ENCODE measurements at regions not wholly inside any gene's neighbourhood (a gene's known extent, or its start where the extent isn't known, plus 50 kb on each side); places are given as distances from the start of the nearest gene placed in this dataset.

DNA sequence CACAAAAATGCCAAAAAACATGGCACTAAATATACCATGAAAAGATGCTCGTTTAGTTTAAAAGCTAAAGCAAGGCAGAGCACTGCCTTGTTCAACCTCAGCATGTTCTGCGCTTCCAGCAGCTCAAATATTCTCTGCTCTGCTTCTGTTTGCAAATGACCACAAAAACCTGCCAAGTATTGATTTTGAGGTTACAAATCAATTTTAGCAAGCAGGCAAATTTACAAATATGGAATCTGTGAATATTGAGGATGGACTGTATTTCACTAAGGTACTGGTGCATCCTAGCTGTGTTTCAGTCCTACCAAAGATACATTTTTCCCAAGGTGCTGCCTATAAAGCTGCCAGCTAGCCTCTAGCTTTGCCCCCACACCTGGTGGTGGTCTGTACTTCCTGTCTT lies 449.9 kb downstream of the PREX1 start (continued):
- TF ChIP-seq ZNF766 (CRISPR knock-in tag; IDR thresholded peaks at IDR 0.05; ENCODE audit: borderline replicate concordance) (no peak), TRIM24 (CRISPR knock-in tag; IDR thresholded peaks at IDR 0.05) (no peak), NR2C2 (CRISPR knock-in tag; IDR thresholded peaks at IDR 0.05; ENCODE audit: borderline replicate concordance) (no peak), SRSF9 (IDR thresholded peaks at IDR 0.05; ENCODE audit: borderline replicate concordance, insufficient read depth, low read depth, low read length, poor library complexity, severe bottlenecking) (no peak), ZNF326 (CRISPR knock-in tag; IDR thresholded peaks at IDR 0.05; ENCODE audit: borderline replicate concordance) (no peak), TCF12 (IDR thresholded peaks at IDR 0.05) (no peak), TCF12 (CRISPR knock-in tag; IDR thresholded peaks at IDR 0.05) (0 out of 2 replicates have a peak, but pooled peaks have one; percentile 55), STAG1 (CRISPR knock-in tag; IDR thresholded peaks at IDR 0.05) (no peak), KLF9 (CRISPR knock-in tag; IDR thresholded peaks at IDR 0.05; ENCODE audit: low read depth) (no peak), ZSCAN9 (CRISPR knock-in tag; IDR thresholded peaks at IDR 0.05; ENCODE audit: borderline replicate concordance) (no peak), MAFF (IDR thresholded peaks at IDR 0.05; ENCODE audit: low read depth, low read length) (peak; percentile 89), PHF8 (CRISPR knock-in tag; IDR thresholded peaks at IDR 0.05) (no peak), ZNF446 (CRISPR knock-in tag; IDR thresholded peaks at IDR 0.05) (no peak), AGO2 (optimal IDR thresholded peaks at IDR 0.05; ENCODE audit: low read depth, low read length) (no peak), SMYD3 (CRISPR knock-in tag; IDR thresholded peaks at IDR 0.05) (no peak), ZSCAN20 (CRISPR knock-in tag; IDR thresholded peaks at IDR 0.05; ENCODE audit: borderline replicate concordance) (no peak), NCOR1 (IDR thresholded peaks at IDR 0.05; ENCODE audit: borderline replicate concordance, low read length) (no peak), HNRNPLL (IDR thresholded peaks at IDR 0.05; ENCODE audit: low read depth, low read length, poor library complexity, severe bottlenecking) (no peak), TCF7 (IDR thresholded peaks at IDR 0.05; ENCODE audit: low read depth) (no peak), IKZF4 (CRISPR knock-in tag; IDR thresholded peaks at IDR 0.05; ENCODE audit: borderline replicate concordance, low read depth, not compliant biosample characterization) (no peak), POLR2AphosphoS2 (IDR thresholded peaks at IDR 0.05; ENCODE audit: low read depth, low read length) (no peak), MED8 (CRISPR knock-in tag; IDR thresholded peaks at IDR 0.05; ENCODE audit: insufficient replicate concordance) (no peak), GATAD1 (CRISPR knock-in tag; IDR thresholded peaks at IDR 0.05) (no peak), ZNF124 (CRISPR knock-in tag; IDR thresholded peaks at IDR 0.05) (no peak), SP5 (CRISPR knock-in tag; IDR thresholded peaks at IDR 0.05; ENCODE audit: borderline replicate concordance, low read depth) (no peak), NFE2L1 (CRISPR knock-in tag; IDR thresholded peaks at IDR 0.05; ENCODE audit: borderline replicate concordance) (no peak)
- TF ChIP-seq, protein P1, sequence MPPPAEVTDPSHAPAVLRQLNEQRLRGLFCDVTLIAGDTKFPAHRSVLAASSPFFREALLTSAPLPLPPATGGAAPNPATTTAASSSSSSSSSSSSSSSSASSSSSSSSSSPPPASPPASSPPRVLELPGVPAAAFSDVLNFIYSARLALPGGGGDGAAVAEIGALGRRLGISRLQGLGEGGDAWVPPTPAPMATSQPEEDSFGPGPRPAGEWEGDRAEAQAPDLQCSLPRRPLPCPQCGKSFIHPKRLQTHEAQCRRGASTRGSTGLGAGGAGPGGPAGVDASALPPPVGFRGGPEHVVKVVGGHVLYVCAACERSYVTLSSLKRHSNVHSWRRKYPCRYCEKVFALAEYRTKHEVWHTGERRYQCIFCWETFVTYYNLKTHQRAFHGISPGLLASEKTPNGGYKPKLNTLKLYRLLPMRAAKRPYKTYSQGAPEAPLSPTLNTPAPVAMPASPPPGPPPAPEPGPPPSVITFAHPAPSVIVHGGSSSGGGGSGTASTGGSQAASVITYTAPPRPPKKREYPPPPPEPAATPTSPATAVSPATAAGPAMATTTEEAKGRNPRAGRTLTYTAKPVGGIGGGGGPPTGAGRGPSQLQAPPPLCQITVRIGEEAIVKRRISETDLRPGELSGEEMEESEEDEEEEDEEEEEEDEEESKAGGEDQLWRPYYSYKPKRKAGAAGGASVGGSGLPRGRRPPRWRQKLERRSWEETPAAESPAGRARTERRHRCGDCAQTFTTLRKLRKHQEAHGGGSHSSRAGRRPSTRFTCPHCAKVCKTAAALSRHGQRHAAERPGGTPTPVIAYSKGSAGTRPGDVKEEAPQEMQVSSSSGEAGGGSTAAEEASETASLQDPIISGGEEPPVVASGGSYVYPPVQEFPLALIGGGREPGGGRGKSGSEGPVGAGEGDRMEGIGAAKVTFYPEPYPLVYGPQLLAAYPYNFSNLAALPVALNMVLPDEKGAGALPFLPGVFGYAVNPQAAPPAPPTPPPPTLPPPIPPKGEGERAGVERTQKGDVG (CRISPR knock-in tag; IDR thresholded peaks at IDR 0.05; ENCODE audit: borderline replicate concordance): no peak
- TF ChIP-seq, protein P2, sequence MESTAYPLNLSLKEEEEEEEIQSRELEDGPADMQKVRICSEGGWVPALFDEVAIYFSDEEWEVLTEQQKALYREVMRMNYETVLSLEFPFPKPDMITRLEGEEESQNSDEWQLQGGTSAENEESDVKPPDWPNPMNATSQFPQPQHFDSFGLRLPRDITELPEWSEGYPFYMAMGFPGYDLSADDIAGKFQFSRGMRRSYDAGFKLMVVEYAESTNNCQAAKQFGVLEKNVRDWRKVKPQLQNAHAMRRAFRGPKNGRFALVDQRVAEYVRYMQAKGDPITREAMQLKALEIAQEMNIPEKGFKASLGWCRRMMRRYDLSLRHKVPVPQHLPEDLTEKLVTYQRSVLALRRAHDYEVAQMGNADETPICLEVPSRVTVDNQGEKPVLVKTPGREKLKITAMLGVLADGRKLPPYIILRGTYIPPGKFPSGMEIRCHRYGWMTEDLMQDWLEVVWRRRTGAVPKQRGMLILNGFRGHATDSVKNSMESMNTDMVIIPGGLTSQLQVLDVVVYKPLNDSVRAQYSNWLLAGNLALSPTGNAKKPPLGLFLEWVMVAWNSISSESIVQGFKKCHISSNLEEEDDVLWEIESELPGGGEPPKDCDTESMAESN (CRISPR knock-in tag; conservative IDR thresholded peaks at IDR 0.05): no peak
